ENCODE measurements at regions not wholly inside any gene's neighbourhood (a gene's known extent, or its start where the extent isn't known, plus 50 kb on each side); places are given as distances from the start of the nearest gene placed in this dataset.

GRCh38 chr3:84128024-84128423, 830.8 kb upstream of the CADM2 start:
- TF ChIP-seq CTCF (IDR thresholded peaks at IDR 0.05; ENCODE audit: partially characterized antibody, unreplicated experiment), result no peak
- no peaks in the 10 kb centered on the region for H3K27me3 Mint-ChIP-seq (ENCODE audit: unreplicated experiment)
- H3K4me3 Mint-ChIP-seq (ENCODE audit: unreplicated experiment), result no peak overlapping the region
- no peak for DNase-seq
- H3K9me3 Mint-ChIP-seq (ENCODE audit: unreplicated experiment), result no peaks in the 10 kb centered on the region
- no peaks in the 10 kb centered on the region for H3K36me3 Mint-ChIP-seq (ENCODE audit: unreplicated experiment)
- H3K27ac Mint-ChIP-seq (ENCODE audit: unreplicated experiment), result no peak overlapping the region
- H3K4me1 Mint-ChIP-seq (ENCODE audit: low read depth, unreplicated experiment), result no peaks in the 10 kb centered on the region

GRCh38 chr3:84136425-84136824, 822.4 kb upstream of the CADM2 start:
- Mint-ChIP-seq H3K27ac (ENCODE audit: unreplicated experiment) (no peak overlapping the region), H3K9me3 (ENCODE audit: unreplicated experiment) (no peaks in the 10 kb centered on the region), H3K36me3 (ENCODE audit: unreplicated experiment) (no peaks in the 10 kb centered on the region), H3K4me1 (ENCODE audit: low read depth, unreplicated experiment) (no peaks in the 10 kb centered on the region), H3K27me3 (ENCODE audit: unreplicated experiment) (no peaks in the 10 kb centered on the region), H3K4me3 (ENCODE audit: unreplicated experiment) (no peak overlapping the region)
- TF ChIP-seq CTCF (IDR thresholded peaks at IDR 0.05; ENCODE audit: partially characterized antibody, unreplicated experiment), result no peak
- no peak for DNase-seq

GRCh38 chr3:84140631-84141030, 818.2 kb upstream of the CADM2 start:
- no peaks in the 10 kb centered on the region for H3K36me3 Mint-ChIP-seq (ENCODE audit: unreplicated experiment)
- H3K4me1 Mint-ChIP-seq (ENCODE audit: low read depth, unreplicated experiment), result no peaks in the 10 kb centered on the region
- H3K27ac Mint-ChIP-seq (ENCODE audit: unreplicated experiment), result no peak overlapping the region
- no peak for TF ChIP-seq CTCF (IDR thresholded peaks at IDR 0.05; ENCODE audit: partially characterized antibody, unreplicated experiment)
- DNase-seq, result no peak
- H3K9me3 Mint-ChIP-seq (ENCODE audit: unreplicated experiment), result no peaks in the 10 kb centered on the region
- H3K27me3 Mint-ChIP-seq (ENCODE audit: unreplicated experiment), result no peaks in the 10 kb centered on the region
- no peak overlapping the region for H3K4me3 Mint-ChIP-seq (ENCODE audit: unreplicated experiment)

- DNase-seq, result no peak
- H3K4me3 Mint-ChIP-seq (ENCODE audit: unreplicated experiment), result no peak overlapping the region
- no peaks in the 10 kb centered on the region for H3K9me3 Mint-ChIP-seq (ENCODE audit: unreplicated experiment)
- H3K27ac Mint-ChIP-seq (ENCODE audit: unreplicated experiment), result no peak overlapping the region
- H3K4me1 Mint-ChIP-seq (ENCODE audit: low read depth, unreplicated experiment), result no peaks in the 10 kb centered on the region
- H3K36me3 Mint-ChIP-seq (ENCODE audit: unreplicated experiment), result no peaks in the 10 kb centered on the region
- no peak for TF ChIP-seq CTCF (IDR thresholded peaks at IDR 0.05; ENCODE audit: partially characterized antibody, unreplicated experiment)
- no peaks in the 10 kb centered on the region for H3K27me3 Mint-ChIP-seq (ENCODE audit: unreplicated experiment)
Observed at GRCh38 chr3:84141571-84141970, 817.2 kb upstream of the CADM2 start.

- H3K36me3 Mint-ChIP-seq (ENCODE audit: unreplicated experiment), result no peaks in the 10 kb centered on the region
- H3K27me3 Mint-ChIP-seq (ENCODE audit: unreplicated experiment), result no peaks in the 10 kb centered on the region
- H3K27ac Mint-ChIP-seq (ENCODE audit: unreplicated experiment), result no peak overlapping the region
- H3K9me3 Mint-ChIP-seq (ENCODE audit: unreplicated experiment), result no peaks in the 10 kb centered on the region
- no peak for TF ChIP-seq CTCF (IDR thresholded peaks at IDR 0.05; ENCODE audit: partially characterized antibody, unreplicated experiment)
- DNase-seq, result no peak
- H3K4me1 Mint-ChIP-seq (ENCODE audit: low read depth, unreplicated experiment), result no peaks in the 10 kb centered on the region
- no peak overlapping the region for H3K4me3 Mint-ChIP-seq (ENCODE audit: unreplicated experiment)
Observed at GRCh38 chr3:84165328-84165727, 793.5 kb upstream of the CADM2 start.
